ENCODE measurements at regions not wholly inside any gene's neighbourhood (a gene's known extent, or its start where the extent isn't known, plus 50 kb on each side); places are given as distances from the start of the nearest gene placed in this dataset.
"Not testable (repeated sequence)": the region's sequence is repeated elsewhere in the genome, so short reads cannot be mapped to it uniquely, and the experiment has no call there.

- no peak for DNase-seq
These were observed 138.7 kb downstream of the YTHDC2 start for GRCh38 chr5:113652161-113652560.

GRCh38 chr5:113654828-113655227, 141.3 kb downstream of the YTHDC2 start:
- DNase-seq: no peak

GRCh38 chr5:113660206-113660605, 146.7 kb downstream of the YTHDC2 start:
- no peak for DNase-seq

- no peak for DNase-seq
These were observed 147.3 kb downstream of the YTHDC2 start for GRCh38 chr5:113660706-113661250.

DNA sequence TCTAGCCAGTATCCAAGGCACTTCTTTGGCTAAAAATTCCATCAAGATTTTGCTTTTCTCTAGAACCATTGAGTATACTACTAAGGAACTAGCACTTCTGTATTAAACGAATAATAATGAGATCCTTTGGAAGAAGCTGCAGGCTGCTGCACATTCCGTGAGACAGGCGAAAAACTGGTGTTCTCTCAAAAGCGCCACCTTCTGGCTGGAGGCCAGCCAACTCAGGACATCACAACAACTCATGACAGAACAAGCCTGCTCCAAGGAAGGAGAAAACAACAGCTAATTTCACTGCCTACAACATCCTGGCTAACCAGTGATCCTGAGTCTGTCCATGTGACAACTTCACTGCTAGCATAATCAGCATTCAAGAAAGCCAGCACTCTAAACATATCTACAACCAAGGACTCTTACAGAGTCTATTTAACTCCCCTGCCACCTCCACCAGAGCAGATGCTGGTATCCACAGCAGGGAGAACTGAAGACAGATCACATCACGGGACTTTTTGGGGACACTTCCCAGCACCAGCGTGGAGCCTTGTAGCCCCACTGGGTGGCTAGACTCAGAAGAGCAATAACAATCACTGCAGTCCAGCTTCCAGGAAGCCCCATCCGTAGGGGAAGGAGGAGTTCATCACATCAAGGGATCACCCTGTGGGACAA, 150.5 kb downstream of the YTHDC2 start:
- no peak for DNase-seq

- no peak for DNase-seq
These were observed 159.5 kb downstream of the YTHDC2 start for GRCh38 chr5:113673041-113673440.

DNA sequence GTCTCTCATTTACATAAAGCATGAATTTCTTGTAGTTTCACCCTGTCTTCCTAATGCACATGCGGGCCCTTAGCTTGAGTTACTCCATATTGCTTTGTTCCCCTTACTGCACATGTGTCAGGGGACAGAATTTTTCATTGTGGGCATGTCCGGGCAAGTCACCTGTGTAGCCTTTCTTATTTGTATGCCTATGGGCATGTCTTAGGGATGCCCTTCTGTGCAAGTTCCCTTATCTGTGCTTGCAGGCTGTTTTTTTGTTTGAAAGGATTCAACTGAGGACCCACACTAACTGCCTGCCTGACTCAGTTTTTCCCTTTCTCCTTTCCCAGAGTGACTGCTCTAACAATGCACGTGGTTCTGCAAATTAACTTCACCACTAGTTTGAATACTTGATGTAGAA, 161.7 kb downstream of the YTHDC2 start:
- no peak for DNase-seq

DNA sequence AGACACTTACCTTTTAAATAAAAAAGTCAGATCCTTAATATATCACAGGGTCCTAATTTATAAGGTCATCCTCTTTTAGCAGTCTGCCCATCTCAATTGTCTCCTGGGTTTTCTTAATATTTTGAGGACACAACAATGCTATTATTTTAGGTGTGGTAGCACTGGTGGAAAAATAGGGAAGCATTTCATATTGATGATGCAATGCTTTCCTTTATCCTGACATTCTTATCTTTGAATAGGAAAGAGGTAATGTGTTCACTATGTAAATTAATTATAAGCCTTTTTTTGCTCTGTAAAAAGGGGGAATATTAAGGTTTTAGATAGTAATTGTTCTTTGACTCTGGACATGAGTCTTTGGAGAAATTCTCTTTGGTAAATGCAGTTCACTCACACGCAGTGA, 164.7 kb downstream of the YTHDC2 start:
- DNase-seq: no peak

DNA sequence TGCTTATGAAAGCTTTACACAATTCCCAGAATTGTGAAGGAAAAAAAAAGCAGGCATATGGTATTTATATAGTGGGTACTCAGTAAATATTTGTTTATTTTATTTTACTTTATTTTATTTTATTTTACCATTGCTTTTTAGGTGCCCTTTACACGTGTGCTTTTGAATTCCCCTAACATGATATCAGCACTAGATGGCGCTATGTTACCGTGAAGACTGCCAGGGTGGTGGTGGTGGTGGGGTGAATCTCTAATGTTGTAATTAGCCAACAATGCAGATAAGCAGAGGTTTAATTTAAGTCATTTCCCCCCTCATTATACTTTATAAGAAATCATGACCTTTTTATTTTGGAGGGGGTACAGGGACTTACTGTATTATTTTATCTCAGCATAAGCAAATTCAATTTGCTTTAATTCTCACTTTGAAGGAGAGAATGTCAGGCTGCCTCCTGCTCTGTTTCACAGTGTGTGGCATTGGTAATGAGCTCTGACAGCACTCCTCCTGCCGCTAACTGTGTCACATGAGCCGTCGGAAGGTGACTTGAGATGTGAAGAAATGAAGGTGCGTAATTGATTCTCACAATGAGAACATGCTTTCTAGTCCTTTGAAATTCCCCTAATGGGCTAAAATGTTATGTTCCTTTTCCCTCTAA, 165.6 kb downstream of the YTHDC2 start:
- no peak for DNase-seq

- no peak for DNase-seq
These were observed 167.0 kb downstream of the YTHDC2 start for GRCh38 chr5:113680534-113680933.

DNA sequence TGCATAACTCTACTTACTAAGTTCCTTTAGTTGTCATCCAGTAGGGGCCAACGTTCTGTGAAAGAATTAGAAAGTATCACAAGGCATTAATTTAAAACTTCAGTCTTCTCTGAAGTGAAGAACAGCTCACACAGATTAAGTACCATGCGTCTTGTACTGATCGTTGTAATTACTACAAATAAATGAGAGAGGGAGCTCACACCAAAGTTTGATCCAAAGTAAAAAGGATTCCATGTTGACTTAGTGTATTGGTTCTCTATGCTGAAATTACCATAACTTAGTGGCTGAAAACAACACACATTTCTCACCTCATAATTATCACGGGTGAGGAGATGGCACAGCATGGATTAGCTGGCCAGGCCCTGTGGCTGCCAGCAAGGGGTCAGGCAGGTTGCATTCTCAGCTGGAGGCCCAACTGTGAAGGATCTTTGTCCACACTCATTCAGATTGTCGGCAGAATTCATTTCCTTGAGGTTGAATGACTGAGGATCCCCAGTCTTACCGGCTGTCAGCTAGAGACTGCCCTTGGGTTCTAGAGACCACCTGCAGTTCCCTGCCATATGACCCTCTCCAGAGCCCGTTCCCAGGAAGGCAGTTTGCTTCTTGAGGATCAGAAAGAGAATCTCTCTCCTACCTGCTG, 169.1 kb downstream of the YTHDC2 start:
- peak; percentile 2 for DNase-seq

DNA sequence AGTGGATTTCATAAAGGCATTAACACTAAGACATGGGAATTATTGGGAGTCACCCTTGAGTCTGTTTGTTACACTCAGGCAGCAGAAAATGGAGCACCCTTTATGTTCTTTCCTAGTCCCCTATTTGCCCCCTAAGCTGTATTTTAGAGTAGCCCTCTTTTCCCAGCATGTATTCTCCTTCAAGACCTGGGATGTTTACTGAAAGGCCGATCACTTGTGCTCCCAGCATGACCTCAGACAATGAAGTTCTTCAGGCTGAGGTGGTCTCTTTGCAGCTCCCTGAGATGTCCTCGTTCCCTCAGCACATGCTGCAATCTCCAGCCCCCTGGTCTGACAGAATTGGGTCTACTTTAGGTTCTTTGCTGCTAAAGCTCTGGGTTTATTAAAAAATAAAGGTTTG, 169.7 kb downstream of the YTHDC2 start:
- DNase-seq: no peak

DNA sequence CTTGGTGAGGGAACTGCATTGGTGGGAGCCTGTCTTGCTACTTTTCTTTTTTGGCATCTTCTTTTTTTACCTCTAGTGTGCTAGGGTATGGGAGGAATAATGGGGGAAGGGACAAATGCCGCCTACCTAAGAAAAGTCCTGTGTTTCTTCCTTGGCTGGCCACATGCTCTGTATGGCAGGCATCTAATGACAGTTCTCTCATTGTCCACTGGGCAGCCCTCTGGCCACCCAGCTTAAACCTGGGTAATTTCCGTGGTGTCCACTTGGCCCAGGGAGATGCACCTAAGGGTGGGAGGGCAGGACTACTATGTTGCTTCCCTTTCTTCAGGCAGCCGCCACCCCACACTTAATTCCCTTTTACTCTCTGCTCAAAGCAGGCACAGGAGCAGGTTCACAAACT, 173.1 kb downstream of the YTHDC2 start:
- DNase-seq: no peak

- DNase-seq: no peak
These were observed 176.2 kb downstream of the YTHDC2 start for GRCh38 chr5:113689647-113690046.

DNA sequence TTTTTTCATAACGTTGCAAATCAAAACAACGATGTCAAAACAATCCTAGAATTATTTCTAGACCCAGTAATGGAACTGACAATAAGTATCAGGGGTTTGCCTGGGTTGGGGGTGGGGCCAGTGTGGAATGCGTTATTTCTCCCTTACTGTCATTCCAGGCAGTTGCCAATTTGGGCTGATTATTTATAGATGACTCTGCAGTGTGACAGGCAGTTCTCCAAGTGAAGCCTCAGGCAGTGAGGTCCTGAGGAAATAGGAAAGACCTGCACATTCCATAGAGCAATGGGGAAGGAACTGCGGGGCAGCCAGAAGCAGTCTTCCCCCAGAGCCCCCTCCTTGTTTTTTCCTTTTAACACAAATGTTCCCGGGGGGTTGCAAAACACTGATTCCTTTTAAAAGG, 179.0 kb downstream of the YTHDC2 start:
- no peak for DNase-seq

- DNase-seq: no peak
These were observed 179.5 kb downstream of the YTHDC2 start for GRCh38 chr5:113692891-113693457.

- no peak for DNase-seq
These were observed 180.2 kb downstream of the YTHDC2 start for GRCh38 chr5:113693701-113694100.

- no peak for DNase-seq
These were observed 181.1 kb downstream of the YTHDC2 start for GRCh38 chr5:113694576-113694975.

DNA sequence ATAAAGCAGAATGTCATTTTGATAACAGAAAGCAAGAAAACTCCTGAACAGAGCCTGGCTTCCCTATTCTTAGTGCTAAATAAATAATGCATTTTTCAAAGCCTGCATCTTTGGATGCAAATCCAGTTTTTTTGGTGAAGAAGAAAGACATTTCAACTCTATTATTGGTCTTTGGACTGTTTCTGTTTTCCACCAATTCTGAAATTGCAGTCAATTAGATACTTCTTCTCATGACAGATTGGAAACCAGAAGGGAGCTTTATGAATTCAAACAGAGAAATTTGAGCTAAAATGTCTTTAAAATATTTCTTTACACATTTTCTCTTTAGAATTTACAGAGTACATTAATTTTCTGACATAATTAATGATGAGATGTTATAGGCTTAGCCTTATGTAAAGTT, 189.8 kb downstream of the YTHDC2 start:
- DNase-seq: no peak

- DNase-seq: no peak
These were observed 192.2 kb downstream of the YTHDC2 start for GRCh38 chr5:113705657-113706056.

DNA sequence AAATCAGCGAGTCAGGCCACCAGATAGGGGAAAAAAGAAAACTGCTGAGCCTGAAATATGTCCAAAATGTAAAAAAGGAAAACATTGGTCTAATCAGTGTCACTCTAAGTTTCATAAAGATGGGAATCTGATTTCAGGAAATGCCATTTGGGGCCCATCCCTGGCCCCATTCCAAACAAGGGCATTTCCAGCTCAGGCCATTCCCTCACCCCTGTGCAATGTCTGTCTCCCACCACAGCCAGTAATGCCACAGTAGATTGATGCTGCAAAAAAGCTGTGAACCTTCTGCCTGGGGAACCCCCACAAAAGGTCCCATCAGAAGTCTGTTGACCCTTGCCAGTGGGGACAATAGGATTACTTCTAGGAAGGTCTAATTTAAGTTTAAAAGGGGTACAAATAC, 199.6 kb downstream of the YTHDC2 start:
- DNase-seq: no peak

DNA sequence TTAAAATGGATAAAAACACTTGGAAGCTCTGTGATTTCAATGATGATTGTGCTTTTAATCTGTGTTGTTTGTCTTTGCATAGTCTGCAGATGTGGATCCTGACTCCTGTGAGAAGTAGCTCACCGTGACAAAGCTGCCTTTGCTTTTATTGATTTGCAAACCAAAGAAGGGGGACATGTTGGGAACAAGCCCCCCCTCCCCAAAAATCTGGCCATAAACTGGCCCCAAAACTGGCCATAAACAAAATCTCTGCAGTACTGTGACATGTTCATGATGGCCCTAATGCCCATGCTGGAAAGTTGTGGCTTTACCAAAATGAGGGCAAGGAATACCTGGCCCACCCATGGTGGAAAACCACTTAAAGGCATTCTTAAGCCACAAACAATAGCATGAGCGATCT, 202.4 kb downstream of the YTHDC2 start:
- not testable (repeated sequence) for DNase-seq

DNA sequence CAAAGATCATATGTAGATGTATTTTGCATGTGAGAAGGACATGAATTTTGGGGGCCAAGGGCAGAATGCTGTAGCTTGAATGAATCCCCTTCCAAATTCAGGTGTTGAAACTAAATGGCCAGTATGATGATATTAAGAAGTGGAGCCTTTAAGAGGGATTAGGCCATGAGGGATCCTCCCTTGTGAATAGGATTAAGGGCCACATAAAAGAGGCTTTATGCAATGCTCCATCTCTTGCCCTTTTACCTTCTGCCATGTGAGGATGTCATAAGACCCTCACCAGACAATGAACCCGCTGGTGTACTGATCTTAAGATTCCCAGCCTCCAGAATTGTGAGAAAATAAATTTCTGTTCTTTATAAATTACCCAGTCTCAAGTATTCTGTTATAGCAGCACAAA, 206.1 kb downstream of the YTHDC2 start:
- no peak for DNase-seq

- DNase-seq: no peak
These were observed 207.7 kb downstream of the YTHDC2 start for GRCh38 chr5:113721171-113721570.

Data from NCI-H526 treated with DMSO at 0.1 percent for 48 hours (cell line).